ES-I3 (cell line): ENCODE measurements at regions not wholly inside any gene's neighbourhood (a gene's known extent, or its start where the extent isn't known, plus 50 kb on each side); places are given as distances from the start of the nearest gene placed in this dataset.
"Not testable (repeated sequence)": the region's sequence is repeated elsewhere in the genome, so short reads cannot be mapped to it uniquely, and the experiment has no call there.

Experiments
- H3K36me3 ChIP-seq: 2 replicates; pipeline ENCODE4 v1.6.1; 2013; ENCODE audit warnings: mild to moderate bottlenecking, low read length, control low read depth, moderate library complexity; ENCODE audit not compliant: insufficient read depth
- H3K4me1 ChIP-seq: 2 replicates; pipeline ENCODE4 v1.6.1; 2013; ENCODE audit warnings: mild to moderate bottlenecking, control low read depth, low read length; ENCODE audit not compliant: insufficient read depth
- H3K9ac ChIP-seq: 2 replicates; pipeline ENCODE4 v1.6.1; 2013; ENCODE audit warnings: low read depth, mild to moderate bottlenecking, low read length, moderate library complexity
- H3K9me3 ChIP-seq: 2 replicates; pipeline ENCODE4 v1.6.1; 2013; ENCODE audit warnings: mild to moderate bottlenecking, low read length, moderate library complexity; ENCODE audit not compliant: control insufficient read depth, insufficient read depth

DNA sequence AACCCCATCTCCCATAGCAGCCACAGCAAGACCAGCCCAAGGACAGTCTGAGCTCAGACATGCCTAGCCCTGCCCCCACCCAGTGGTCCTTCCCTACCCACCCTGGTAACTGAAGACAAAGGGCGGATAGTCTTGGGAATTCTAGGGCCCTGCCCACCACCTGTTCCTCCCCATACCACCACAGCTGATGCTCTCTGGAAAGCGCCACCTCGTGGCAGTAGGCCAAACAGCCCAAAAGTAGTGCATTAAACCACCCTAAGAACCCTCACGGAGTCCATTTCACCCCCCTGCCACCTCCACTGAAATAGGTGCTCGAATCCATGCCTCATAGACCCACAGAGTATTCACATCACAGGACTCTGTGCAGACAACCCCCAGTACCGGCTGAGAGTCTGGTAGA lies 1021.4 kb downstream of the CDH8 start:
- H3K9me3 ChIP-seq = no peaks in the 10 kb centered on the region
- no peaks in the 10 kb centered on the region for H3K4me1 ChIP-seq
- H3K36me3 ChIP-seq = no peaks in the 10 kb centered on the region
- no peak overlapping the region for H3K9ac ChIP-seq

DNA sequence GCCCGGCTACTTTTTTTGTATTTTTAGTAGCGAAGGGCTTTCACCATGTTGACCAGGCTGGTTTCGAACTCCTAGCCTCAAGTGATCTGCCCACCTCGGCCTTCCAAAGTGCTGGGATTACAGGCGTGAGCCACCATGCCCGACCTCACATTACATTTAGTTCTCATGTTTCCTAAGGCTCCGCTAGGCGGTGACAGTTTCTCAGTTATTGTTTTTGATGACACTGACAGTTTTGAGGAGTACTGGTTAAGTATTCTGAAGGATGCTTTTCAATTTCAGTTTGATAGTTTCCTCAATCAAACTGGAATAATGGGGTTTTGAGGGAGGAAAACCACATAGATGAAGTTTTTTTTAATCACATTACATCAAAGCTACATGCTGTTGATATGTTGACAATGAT lies 1028.5 kb downstream of the CDH8 start:
- Histone ChIP-seq H3K9ac (no peak overlapping the region), H3K9me3 (no peaks in the 10 kb centered on the region), H3K4me1 (no peaks in the 10 kb centered on the region), H3K36me3 (no peaks in the 10 kb centered on the region)

DNA sequence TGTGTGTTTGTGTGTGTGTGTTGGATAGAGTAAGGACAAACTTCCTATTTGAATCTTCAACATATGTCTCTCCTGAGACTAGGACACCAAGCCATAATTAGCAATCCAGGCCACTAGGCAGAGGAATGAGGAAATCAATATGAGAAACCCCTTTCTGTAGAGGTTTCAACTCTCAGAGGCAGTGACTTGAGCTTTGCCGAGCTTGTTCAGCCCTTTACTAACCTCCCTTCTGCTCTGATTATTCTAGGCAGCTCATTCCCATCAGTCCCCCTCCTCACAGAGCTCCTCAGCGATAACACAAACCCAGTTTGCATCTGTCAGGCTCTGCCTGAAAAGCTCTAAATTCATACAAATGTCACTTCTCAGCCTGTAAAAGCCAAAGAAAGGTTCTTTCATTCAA lies 1030.3 kb downstream of the CDH8 start:
- Histone ChIP-seq H3K9ac (no peak overlapping the region), H3K36me3 (no peaks in the 10 kb centered on the region), H3K9me3 (no peaks in the 10 kb centered on the region), H3K4me1 (no peaks in the 10 kb centered on the region)

DNA sequence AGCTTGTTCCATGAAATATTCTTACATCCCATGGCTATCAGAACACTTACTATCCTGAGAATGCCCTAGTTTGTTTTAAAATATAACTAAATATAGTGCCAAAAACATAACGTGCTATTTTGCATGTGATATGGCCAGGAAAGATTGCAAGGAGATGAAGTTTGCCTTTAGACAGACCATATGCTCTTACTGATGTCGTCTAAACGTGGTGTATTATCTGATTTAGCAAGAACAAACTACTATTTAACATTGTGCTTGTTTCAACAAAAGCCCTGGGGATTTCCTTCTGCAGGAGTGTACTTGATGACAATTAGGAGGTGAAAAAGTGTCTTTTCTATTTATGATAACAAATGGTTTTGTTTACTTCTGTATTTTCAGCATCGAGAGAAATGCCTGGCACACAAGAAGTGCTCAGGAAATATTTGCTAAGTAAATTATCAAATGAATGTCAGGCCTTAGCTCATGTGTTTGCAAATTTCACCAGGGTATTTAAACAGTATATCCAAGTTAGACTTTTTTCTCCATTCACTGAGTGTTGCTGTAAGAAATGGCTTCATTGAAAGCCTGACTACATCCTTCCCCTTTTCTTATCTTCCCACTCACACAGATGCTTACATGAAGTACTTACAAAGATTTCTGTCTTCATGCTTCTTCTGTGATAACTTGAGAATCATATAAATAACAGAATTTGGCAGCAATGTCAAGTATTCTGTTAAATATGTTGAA lies 1033.6 kb downstream of the CDH8 start:
- no peaks in the 10 kb centered on the region for H3K9me3 ChIP-seq
- H3K36me3 ChIP-seq = no peaks in the 10 kb centered on the region
- H3K9ac ChIP-seq = no peak overlapping the region
- H3K4me1 ChIP-seq = no peaks in the 10 kb centered on the region

DNA sequence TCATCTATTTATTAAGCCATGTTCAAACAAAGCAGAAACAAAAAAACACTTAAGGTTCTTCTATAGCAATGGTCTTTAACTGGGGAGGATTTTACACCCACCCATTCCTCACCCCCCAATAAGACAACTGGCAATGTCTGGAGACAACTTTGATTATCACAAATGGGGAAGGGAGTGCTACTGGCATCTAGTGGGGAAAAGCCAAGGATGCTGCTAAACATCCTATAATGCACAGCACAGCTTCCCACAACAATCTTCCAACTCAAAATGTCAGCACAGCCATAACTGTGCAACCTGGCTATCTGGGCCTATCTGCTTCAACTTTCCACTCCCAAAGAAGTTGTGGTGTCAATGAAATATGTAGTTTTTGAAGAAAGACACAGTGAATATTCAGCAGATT lies 1044.4 kb downstream of the CDH8 start:
- no peaks in the 10 kb centered on the region for H3K9me3 ChIP-seq
- no peaks in the 10 kb centered on the region for H3K4me1 ChIP-seq
- no peaks in the 10 kb centered on the region for H3K36me3 ChIP-seq
- H3K9ac ChIP-seq = no peak overlapping the region

DNA sequence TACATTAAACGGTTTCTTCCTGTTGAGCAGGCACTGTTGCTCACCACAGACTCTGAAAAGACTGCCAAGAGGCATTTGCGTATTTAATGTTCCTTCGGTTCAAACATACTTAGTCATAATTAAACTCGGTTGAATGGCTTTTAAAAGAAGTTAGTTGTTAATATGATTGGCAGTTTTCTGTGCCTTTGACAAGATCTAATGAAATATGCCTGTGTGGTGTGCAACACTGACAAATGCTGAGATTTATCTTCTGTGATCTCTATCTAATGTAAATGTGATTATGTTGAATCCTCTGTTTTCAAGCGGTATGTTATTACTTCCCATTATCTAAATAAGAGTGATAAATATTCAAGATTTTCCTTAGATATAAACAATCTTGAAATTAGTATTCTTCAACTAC lies 1046.6 kb downstream of the CDH8 start:
- Histone ChIP-seq H3K36me3 (no peaks in the 10 kb centered on the region), H3K9ac (no peak overlapping the region), H3K4me1 (no peaks in the 10 kb centered on the region), H3K9me3 (no peaks in the 10 kb centered on the region)

DNA sequence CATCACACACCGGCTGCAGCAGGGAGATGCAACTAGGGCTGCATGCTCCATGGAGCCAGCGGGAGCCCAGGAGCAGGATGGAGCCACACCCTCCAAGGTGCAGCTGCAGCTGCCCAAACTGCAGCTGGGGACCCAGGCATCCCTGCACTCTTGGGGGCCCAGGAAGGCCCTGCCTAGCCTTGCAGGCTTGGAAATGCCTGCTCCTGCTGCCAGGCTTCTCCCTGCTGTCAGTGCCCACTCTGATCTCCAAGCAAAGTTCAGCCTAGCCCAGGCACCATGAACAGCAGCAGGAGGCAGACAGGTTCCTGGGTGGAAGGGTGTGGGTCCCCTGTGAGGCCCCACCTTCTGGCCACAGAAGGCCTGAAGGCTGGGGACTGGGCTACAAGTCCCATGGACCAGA lies 1057.1 kb downstream of the CDH8 start:
- H3K9me3 ChIP-seq = no peaks in the 10 kb centered on the region
- no peaks in the 10 kb centered on the region for H3K36me3 ChIP-seq
- H3K9ac ChIP-seq = no peak overlapping the region
- H3K4me1 ChIP-seq = no peaks in the 10 kb centered on the region

DNA sequence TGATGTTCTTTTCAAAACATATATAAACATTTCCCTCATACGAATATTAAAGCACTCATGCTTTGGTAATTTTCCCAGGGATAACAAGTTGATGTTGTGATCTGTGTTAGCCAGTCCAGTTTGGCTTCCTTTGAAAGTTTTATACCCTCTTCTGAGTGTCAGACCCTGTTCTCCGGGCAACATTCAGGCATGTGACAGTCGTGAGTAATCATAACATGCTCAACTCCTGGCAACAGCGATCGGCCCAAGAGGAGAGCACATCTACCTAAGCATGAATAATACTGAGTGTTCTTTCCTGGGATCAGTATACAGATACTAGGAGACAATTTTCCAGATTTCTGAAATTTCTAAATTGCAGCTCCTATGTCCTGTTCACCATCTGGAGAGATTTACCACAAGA lies 1086.4 kb downstream of the CDH8 start:
- no peaks in the 10 kb centered on the region for H3K36me3 ChIP-seq
- no peak overlapping the region for H3K9ac ChIP-seq
- H3K4me1 ChIP-seq = no peaks in the 10 kb centered on the region
- H3K9me3 ChIP-seq = no peaks in the 10 kb centered on the region

DNA sequence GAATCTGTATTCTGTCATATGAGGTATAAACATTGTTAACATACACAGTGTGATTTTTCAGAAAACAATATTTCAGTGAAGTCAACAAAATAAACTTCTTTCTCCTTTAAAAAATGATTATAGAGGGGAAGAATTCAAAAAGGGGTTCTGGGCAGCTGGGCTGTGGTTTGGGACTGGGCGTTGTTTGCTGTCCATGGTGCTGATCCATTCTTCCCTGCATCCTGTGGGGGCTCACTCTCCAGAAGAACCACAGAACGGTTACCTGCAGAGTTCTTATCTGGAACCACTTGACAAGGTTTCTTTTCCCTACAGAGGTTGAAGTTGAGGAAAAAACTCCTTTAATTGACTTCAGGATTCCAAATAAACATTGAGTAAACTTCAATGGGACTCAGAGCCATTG lies 1091.0 kb downstream of the CDH8 start:
- Histone ChIP-seq H3K9ac (no peak overlapping the region), H3K9me3 (no peaks in the 10 kb centered on the region), H3K36me3 (no peaks in the 10 kb centered on the region), H3K4me1 (no peaks in the 10 kb centered on the region)

DNA sequence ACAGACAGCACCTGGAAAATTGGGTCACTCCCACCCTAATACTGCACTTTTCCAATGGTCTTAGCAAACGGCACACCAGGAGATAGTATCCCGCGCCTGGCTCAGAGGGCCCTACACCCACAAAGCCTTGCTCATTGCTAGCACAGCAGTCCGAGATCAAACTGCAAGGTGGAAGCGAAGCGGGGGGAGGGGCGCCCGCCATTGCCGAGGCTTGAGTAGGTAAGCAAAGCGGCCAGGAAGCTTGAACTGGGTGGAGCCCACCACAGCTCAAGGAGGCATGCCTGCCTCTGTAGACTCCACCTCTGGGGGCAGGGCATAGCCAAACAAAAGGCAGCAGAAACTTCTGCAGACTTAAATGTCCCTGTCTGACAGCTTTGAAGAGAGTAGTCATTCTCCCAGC lies 1100.0 kb downstream of the CDH8 start:
- H3K4me1 ChIP-seq, H3K36me3 ChIP-seq, H3K9me3 ChIP-seq, H3K9ac ChIP-seq: not testable (repeated sequence)

DNA sequence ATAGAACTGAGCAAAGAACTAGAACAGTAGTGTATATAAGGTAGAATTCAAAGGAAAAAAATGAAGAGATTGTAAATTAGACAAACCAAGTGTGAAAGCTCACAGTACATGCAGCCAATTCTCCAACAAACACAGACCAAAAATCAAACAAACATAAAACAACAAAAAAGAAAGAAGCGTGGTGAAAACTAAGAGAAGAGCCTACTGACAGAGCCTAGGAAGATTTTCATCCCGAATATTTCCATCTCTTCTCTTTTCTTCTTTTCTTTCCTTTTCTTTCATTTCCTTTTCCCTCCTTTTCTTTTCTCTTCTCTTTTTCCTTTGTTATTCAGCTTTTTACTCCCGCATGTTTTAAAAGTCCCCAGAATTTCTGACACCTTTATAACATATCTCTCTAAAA lies 1103.6 kb downstream of the CDH8 start:
- Histone ChIP-seq H3K9ac (no peak overlapping the region), H3K36me3 (no peaks in the 10 kb centered on the region), H3K4me1 (no peaks in the 10 kb centered on the region), H3K9me3 (no peaks in the 10 kb centered on the region)

DNA sequence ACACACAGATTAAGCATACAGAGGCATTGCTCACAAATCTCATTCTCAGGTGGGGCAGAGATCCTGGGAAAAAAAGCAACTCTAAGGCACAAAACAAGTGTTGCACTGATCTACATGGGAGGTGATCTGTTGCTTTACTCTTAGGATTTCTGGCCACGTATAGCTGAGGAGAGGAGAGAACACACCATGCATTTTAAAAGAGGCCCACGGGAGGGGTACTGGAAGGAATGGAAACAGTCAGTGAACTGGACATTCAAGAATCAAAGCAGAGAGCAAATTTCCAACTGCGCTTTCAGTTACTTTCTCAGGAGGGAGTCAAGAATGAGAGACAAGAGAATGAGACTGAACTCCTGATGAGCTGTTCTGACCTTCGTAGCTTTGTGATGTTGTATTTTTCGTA lies 1105.9 kb downstream of the CDH8 start:
- Histone ChIP-seq H3K36me3 (no peaks in the 10 kb centered on the region), H3K4me1 (no peaks in the 10 kb centered on the region), H3K9ac (no peak overlapping the region), H3K9me3 (no peaks in the 10 kb centered on the region)

DNA sequence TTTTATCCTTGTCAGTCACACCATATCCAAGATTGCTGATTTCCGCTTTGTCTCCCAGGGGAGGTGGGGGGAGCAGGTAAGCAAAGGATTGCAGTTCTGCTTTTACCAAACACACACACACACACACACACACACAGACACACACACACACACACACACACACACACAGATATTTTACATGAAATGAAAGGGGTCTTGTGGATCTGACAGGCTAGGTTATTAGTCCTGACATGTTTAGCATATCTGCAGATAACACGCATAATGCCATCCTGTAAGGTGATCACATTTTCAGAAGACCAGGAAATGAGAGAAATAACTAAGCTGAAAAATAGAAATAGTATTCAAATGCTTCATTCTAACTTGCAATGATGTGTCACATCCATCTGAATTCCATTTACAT lies 1113.3 kb downstream of the CDH8 start:
- no peaks in the 10 kb centered on the region for H3K9me3 ChIP-seq
- no peaks in the 10 kb centered on the region for H3K4me1 ChIP-seq
- H3K36me3 ChIP-seq = no peaks in the 10 kb centered on the region
- H3K9ac ChIP-seq = no peak overlapping the region

DNA sequence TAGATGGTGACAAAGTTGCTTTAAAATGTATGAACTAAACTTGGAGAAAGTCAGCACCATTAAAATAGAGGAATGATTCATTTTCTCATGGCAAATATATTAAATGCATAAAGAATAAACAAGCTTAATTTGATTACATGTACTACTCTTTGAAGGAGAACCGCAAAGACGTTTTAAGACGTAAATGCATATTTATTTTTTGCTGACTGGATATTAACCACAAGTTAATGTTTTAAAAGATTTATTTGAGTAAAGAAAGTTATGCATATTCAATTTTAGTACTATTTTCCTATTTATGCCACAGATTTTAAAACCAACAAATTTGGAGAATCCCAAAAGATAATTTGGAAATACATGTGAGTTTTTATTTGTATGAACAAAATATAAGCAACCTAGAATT lies 1121.9 kb downstream of the CDH8 start:
- Histone ChIP-seq H3K9ac (no peak overlapping the region), H3K36me3 (no peaks in the 10 kb centered on the region), H3K9me3 (no peaks in the 10 kb centered on the region), H3K4me1 (no peaks in the 10 kb centered on the region)

DNA sequence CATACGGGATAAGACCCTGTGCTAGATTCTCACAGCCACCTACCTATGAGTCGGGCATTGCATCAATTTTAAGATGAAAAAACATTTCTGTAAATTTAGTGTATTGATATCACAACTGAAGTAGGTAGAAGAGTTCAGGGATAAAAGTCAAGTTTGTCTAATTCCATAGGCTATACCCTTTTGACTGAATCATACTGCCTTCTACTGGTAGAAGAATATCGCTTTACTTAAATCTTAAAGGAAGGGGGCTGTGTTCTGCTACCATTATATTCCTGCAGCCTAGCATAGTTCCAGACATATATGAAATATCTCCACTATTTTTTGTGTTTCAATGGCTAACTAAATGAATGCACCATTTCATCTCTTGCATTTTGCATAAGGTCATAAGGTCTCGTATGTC lies 1128.6 kb downstream of the CDH8 start:
- no peak overlapping the region for H3K9ac ChIP-seq
- no peaks in the 10 kb centered on the region for H3K36me3 ChIP-seq
- no peaks in the 10 kb centered on the region for H3K9me3 ChIP-seq
- H3K4me1 ChIP-seq = peaks cover 6% of the 10 kb centered on the region

DNA sequence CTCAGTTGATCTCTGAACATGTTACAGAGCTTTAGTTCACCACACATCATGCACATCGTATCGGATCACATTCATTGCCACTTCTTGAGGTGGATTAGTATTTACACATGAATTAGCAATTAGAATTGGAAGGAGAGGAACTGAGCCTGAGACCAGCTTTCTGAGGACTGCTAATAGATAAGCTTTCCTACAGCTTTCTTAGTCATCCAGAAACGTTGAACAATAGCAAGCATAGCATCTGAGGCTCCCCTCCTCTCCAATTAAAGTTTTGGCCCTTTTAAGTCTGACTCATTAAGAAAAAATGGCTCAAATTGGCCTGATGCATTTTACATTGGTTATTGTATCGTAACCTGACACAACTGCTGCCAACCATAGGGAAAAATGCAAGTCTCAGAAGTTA lies 1130.4 kb downstream of the CDH8 start:
- peaks cover 6% of the 10 kb centered on the region for H3K4me1 ChIP-seq
- H3K9ac ChIP-seq = no peak overlapping the region
- H3K36me3 ChIP-seq = no peaks in the 10 kb centered on the region
- H3K9me3 ChIP-seq = no peaks in the 10 kb centered on the region
